ENCODE measurements at regions not wholly inside any gene's neighbourhood (a gene's known extent, or its start where the extent isn't known, plus 50 kb on each side); places are given as distances from the start of the nearest gene placed in this dataset.

DNA sequence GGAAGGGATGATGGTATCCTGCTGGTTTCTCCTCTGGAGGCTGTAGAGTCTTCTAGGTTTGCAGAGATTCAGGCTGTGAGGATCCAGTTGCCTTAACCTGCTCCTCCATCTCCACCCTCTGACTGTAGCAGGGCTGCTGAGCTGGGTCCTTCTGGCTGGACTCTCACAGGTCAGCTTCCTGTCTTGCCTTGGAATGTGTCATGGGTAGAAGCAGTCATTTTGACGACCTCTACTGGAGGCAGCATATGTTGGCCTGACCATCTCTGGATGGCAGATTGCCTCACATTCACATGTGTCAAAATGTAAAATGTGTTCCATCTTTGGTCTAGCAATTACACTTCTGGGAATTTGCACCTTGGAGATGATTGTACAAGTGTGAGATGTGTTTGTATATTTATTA, 504.4 kb upstream of the EEF2KMT start:
- no peak for DNase-seq (ENCODE audit: low spot score)

DNA sequence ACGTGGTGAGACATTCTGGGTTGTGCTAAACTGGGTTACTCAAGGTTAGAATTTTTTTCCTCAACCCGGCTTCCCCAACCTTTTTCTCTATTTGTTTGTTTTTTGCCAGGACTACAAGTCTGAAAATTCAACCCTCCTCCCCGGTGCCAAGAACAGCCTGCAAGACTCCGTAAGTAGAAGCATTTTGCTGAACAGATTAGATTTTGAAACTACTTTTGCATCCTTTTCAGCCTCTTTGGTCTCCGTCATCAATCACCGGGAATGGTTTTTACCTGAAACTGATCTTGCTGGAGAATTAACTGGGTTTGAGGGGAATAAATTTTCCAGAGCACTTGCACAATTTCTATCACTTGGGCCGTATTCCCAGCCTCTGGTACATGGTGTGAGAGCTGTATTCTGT, 501.2 kb upstream of the EEF2KMT start:
- no peak for DNase-seq (ENCODE audit: low spot score)

DNA sequence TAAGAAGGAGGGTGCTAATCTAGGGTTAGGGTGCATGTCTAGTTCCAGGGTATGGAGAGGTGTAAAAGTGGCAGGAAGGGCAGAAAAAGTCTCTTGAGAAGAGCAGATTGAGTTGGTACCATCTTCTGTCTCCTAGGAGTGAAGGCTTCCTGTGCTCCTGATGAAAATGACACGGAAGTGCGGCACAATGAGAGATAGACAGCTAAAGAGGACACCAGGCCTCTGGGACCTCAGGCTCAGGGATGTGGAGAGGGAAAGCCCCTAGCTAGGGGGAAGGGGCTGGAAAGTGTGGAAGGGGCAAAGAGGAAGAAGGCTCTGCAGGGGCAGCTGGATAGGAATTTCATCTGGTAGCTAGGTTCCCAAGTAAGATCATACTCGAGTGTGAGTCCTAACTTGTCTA, 498.3 kb upstream of the EEF2KMT start:
- no peak for DNase-seq (ENCODE audit: low spot score)

DNA sequence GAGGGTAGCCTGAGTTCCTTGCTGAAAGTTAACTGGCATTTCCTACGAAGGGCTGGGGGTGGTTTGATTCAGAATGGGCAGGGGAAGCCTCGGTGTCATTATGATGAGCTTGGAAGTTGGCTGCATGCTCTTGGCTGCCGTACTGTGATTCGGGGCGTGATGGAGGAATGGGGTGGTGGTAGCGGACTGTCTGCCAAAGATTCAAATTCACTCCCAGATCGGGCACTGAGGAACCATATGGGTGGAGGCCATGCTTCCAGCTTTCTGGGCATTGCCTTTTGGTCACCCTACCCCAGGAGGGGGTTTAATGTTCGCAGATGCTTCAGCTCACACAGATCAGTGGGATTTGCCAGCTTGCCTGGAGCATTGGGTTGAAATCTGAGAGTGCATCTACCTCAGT, 492.8 kb upstream of the EEF2KMT start:
- no peak for DNase-seq (ENCODE audit: low spot score)

DNA sequence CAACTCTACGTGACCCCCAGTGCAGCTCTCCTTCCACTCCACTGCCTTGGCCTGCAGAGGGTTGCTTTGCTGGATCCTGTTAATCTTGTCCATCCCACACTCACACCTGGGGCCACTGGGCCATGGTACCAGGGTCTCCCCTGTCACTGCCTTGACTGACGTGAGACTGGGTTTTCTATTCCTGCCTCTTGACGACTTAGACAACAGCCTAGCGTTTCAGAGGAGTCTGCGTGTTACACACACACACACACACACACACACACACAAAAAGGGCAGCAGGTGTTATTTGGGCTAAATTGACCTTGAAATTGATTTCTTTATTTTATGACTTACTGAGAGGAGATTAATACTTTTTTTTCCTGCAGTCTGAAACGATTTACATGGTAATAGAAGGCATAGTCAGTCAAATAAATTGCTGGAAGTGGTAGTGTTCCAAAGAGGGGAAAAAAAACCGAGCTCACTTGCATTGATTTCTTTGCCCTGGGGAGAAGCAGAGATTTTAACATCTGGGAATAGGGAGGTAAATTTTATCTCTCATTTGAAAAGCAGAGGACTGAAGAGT, 492.3 kb upstream of the EEF2KMT start:
- DNase-seq (ENCODE audit: low spot score): no peak

DNA sequence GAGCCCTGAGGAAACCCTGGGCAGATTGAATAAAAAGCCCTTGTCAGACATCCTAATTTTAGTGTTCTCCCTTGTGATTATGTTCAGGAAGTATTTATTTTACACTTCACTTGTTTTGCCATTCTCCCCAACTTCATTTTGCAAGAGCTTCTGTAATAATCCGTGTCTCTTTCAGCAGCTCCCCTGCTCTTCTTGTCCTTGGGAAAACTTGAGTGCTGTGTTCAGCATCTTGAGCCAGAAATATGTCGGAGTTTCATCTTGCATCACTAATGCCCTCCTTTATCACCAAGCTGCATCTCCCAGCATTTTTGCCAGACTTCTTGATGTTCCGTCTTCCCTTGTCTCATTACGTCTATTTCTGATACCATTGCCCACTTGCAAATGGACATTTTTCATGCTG, 486.5 kb upstream of the EEF2KMT start:
- DNase-seq (ENCODE audit: low spot score): no peak

DNA sequence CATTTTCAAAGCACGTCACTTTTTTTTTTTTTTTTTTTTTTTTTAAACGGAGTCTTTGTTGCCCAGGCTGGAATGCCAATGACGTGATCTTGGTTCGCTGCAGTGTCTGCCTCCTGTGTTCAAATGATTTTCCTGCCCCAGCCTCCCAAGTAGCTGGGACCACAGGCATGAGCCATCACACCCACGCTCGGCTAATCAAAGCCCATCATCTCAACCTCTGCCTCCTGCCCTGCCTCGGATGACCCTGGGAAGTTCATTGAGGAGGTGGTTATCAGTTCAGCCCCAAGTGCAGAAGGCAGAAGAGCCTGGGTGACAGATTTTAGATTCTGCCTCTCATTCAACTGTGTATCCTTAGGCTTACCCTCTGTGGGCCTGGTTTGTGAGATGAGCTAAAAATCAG, 484.9 kb upstream of the EEF2KMT start:
- DNase-seq (ENCODE audit: low spot score): no peak

DNA sequence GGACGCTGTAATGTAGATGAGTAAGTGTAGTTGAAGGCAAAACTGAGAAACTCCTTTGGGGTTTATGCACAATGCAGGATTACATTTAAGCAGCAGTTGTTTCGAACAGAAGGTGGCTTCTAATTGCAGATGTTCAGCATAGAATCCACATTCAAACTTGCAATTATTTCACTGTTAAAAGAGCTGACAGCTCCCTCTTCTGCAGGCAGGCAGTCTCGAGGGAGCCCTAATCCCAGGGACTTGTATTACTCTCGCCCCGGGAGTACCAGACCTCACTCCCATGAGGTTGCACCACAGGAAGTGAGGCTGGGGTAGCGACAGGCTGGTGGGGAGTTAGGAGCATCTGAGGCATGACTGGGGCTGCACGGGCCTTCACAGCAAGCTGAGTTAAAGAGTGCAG, 484.3 kb upstream of the EEF2KMT start:
- DNase-seq (ENCODE audit: low spot score): no peak

DNA sequence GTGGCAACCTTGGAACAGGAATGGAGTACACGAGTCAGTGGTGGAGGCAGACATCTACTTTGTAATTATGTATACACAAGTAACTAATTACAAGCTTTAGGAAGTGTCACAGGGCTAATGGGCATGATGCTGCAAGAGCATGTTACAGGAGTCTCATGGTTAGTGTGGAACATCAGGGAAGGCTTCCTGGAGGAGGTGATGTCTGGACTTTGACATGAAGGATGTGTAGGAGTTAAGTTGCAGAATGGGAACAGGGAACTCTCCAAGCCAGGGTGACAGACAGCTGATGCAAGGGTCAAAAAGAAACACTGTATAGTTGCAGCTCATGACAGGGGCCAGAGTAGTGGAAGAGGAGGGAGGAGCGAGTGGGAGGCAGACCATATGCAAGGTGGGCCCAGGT, 483.8 kb upstream of the EEF2KMT start:
- DNase-seq (ENCODE audit: low spot score): no peak

DNA sequence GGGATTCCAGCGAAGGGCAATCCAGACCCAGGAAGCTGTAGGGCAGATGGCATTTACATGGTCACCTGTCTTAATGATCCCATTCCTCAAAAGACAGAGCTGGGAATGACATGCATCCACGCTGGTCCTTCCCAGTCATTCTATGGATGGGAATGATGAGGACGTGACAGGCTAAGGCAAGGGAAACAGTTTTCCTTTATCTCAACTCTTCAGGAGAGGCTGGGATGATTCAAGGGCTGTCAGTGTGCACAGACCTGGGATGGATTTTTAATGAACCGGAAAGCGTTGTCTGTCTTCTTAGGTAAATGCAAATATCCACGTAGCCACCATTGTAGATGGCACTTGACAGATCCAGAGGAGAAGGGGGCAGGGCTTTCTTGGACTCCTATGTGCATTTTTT, 483.2 kb upstream of the EEF2KMT start:
- no peak for DNase-seq (ENCODE audit: low spot score)

DNA sequence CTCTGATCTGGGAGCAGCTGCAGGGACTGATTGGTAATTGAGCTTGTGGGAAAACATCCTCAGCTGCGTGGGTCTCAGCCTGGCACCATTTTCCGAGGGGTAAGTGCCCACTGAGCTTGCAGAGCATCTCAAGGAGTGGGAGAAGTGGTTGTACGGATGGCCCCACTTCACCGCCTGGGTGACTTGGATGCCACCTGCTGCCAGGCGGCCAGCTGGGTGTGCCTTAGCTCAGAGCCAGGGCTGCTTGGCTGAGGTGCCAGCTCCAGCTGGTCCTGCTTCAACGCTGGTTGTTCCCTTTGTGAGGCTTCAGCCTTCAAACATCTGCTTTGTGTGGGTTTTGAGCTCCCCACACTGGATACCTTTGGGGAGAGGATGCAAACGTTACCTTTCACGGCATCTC, 482.7 kb upstream of the EEF2KMT start:
- DNase-seq (ENCODE audit: low spot score): no peak

DNA sequence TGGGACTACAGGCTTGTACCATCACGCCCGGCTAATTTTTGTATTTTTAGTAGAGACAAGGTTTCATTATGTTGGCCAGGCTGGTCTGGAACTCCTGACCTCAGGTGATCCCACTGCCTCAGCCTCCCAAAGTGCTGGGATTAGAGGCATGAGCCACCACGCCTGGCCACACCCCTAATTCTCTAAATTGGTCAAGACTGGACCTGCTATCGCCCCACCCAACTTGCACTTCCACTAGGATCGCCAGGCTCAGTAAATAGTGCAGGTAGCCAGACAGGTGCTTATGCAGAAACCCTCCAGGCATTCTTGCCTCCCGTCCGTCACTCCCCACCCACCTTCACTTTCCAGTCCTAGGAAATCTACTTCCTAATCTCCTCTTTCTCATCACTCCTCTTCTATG, 481.4 kb upstream of the EEF2KMT start:
- DNase-seq (ENCODE audit: low spot score): no peak

DNA sequence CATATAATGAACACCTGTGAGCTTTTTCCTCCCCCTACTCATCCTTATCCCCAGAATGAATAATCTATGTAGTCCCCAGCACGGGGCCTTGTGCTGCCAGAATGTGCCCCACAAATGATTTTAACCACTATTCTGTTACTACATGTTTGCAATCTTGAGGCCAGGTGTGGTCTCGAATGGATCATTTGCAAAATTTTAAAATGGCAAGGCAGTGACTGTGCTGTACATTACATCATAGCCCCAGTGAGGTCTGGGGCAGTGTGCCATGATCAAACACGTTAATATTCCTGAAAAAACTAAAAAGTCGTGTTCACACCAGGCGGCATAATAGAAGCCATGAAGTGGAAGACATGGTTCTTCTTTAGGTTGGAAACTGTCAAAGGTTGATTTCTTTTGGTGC, 479.9 kb upstream of the EEF2KMT start:
- no peak for DNase-seq (ENCODE audit: low spot score)

DNA sequence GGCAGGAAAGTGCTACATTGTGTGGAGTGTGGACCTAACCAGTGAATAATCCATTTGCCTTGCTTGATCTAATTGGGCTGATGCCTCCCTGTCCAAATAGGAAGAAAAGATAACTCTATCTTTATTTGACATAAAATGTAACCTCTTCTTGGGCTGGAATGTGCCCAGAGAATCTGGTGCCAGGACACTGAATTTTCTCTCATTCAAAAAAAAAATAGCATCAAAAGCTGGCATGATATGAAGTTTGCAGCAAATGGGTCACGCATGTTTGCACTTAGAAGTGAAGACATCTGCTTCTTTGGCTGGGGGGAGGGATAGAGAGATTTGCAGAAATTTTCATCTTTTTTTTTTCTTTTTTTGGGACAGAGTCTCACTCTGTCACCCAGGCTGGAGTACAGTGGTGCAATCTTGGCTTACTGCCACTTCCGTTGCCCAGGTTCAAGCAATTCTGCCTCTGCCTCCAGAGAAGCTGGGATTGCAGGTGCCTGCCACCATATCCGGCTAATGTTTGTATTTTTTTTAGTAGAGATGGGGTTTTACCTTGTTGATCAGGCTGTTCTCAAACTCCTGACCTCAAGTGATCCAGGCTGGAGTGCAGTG, 478.2 kb upstream of the EEF2KMT start:
- DNase-seq (ENCODE audit: low spot score): no peak

DNA sequence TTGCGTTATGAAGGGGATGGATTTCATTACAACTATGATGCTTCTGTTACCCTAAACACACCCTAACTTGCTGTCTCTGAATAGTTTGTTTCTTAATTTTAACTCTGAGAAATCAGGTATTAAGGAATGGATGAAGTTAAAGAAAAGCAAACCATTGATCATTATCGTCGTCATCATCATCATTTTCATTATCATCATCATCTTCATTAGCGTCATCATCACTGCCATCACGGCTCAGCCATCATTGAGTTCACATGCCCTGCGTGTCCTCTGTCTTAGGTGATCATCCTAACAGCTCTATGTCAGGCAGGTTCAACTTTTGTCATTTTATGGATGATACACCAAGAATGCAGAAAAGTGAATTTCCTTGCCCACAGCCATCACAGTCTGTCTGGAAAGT, 477.5 kb upstream of the EEF2KMT start:
- DNase-seq (ENCODE audit: low spot score): no peak

DNA sequence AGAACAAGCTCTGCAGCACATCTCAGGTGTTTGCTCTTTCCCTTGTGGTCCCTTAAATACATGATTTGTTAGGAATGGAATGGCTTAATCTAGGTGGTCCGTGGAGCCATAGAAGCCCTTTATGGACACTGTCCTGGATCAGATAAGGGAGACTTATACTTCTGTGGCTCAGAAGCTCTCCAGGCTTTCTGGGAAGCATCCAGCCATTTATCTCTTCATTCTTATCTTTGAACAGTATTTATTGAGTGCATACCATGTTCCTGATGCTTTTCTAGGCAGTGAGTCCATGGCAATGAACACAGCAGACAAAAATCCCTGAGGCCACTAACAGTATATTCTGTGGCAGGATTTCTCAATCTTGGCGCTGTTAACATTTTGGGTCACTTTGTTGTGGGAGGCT, 474.5 kb upstream of the EEF2KMT start:
- DNase-seq (ENCODE audit: low spot score): no peak

DNA sequence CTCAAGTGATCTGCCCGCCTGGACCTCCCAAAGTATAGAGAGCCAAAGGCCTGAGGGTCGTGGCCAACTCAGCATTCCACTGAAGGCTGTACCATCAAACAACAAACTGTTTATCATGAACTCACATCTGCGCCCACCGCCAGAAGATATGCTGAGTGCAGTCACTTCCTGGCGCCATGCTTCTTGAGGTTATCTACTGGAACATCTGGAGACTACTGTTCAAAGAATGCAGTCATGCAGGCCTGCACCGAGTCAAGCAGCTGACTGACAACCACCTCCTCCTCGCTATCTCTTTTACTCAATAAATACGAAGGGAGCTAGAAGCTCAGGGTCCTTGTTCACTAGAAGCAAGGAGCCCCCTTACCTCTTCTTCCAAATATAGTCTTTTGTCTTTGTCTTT, 473.9 kb upstream of the EEF2KMT start:
- no peak for DNase-seq (ENCODE audit: low spot score)

DNA sequence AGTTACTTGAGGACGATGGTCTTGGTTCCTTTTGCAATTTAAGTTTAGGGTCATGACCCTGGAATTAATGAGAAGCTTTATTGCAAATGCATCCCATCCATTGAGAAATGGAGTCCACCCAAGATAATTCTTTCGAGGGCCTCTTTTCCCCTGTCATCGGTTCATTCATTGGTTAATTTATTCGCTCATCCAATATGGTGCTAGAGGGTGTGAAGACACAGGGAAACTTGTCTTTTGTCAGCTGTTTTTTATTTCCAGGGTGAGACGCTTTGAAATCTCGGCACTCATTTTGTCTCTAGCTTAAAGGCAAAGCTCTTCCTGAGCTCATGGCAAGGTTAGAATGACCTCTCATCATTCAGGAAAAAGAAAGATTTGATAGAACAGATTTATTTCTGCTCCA, 464.2 kb upstream of the EEF2KMT start:
- no peak for DNase-seq (ENCODE audit: low spot score)

DNA sequence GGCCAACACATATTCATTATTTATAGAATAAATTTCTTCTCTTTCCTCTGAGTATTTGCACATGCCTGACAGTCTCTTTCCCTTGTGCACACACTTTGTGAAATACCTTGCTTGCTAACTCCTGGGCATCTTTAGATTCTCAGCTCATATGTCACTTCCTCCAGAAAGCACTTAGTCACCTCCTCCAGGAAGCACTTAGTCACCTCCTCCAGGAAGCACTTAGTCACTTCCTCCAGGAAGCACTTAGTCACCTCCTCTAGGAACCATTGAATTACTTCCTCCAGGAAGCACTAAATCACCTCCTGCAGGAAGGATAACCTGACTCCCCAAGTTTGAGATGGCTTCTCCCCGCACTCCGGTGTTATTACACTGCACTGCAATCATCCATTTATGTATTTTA, 462.5 kb upstream of the EEF2KMT start:
- DNase-seq (ENCODE audit: low spot score): peak; percentile 59

DNA sequence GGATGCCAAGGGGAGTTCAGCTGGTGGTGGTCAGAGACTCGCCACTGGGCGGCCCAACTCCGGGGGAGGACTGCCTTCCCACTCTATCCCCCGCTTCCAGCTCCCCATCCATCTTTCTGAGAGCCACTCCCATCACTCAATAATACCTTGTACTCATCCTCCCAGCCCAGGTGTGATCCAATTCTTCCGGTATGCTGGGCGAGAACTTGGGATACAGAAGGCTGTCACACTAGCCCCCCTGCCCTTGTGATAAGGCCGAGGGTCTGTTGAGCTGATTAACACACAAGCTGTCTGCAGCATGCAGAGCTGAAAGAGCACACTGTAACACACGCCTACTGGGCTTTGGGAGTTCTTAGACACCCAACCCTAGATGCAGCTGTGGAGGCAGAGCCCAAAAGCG, 460.4 kb upstream of the EEF2KMT start:
- no peak for DNase-seq (ENCODE audit: low spot score)

DNA sequence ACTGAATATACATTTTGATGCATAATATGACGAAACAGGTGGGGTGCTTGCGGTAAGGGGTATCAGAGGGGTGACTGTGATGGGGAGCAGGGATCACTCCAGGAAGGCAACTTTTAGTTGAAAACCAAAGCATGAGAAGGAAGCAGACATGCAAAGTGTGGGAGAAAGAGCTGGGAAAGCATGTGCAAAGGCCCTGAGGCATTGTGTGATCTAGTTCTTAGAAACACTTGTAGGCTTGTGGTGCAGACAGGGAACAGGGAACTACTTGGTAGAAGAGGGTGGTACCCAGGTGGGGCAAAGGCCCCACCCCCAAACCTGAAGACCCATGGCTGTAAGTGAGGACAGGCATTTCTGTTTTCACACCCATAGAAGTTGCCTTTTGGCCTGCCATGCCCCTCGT, 459.9 kb upstream of the EEF2KMT start:
- no peak for DNase-seq (ENCODE audit: low spot score)

DNA sequence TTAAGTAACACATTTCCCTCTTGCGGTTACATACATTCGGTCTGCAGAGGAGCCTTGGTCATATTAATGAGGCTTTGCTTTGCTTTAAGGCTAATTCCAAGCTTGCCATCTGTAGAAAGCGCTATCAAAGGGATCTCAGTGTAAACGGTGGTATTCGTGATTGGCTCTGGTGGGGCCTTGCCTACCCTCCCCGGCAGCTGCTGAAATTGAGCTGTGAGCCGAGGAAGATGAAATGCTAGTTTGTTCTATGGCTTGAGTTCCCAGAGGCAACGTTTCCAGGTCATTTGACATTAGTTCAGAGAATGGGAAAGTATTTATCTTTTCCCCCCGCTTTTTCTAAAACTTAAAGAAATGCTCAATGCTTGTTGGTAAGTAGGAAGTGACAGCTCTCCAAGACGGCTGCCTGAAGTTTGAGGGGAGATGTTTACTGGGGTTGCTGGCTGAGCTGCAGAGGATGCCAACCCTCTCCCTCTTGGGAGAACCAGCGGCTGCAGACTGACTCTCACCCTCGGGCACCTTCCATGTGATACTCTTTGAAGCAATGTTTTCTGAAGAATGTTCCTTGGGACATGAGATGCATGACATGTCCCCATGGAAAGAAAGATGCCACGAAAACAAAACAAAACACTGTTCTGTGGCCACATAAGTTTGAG, 458.7 kb upstream of the EEF2KMT start:
- DNase-seq (ENCODE audit: low spot score): no peak

DNA sequence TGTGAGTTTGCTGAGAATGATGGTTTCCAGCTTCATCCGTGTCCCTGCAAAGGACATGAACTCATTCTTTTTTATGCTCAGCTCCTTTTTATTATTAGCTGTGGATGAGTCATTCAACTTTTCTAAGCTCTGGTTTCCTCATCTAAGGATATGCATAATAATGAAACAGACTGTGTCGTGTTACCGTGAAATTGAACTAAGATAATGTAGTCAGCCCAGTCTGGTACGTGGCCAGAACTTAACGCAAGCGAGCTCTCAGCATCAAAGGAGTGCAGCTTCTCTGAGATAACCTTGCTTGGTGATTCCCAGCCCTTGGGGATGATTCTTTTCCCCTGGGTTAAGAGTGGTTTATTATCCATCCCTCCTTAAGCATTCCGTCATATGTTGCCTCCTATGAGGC, 454.3 kb upstream of the EEF2KMT start:
- no peak for DNase-seq (ENCODE audit: low spot score)

DNA sequence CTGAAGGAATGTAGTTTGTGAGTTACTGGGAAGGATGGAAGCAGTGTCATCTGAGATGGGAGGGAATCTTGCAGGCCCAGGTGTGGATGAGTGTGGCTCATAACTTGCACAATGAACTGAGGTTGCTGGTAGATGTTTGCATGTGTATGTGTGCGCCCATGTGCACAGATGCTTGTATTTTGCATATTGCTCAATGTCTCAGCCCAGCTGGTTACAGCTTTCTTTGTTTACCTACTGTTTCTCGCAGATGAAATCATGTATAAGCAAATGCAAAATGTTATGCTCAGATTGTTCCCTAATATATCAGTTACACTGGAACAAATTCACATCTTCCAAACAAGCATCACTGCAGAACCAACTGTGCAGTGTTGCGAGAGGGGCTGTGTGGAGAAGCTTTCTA, 452.2 kb upstream of the EEF2KMT start:
- DNase-seq (ENCODE audit: low spot score): no peak

Data from kidney tubule cell (primary cell).